ENCODE measurements at regions not wholly inside any gene's neighbourhood (a gene's known extent, or its start where the extent isn't known, plus 50 kb on each side); places are given as distances from the start of the nearest gene placed in this dataset.

- no peak for TF ChIP-seq TAF1 (IDR thresholded peaks at IDR 0.05; ENCODE audit: borderline replicate concordance, low read depth, low read length)
- no peak for TF ChIP-seq ETV6 (conservative IDR thresholded peaks at IDR 0.05 in 1 of 2, IDR thresholded peaks at IDR 0.05 in 1 of 2; ENCODE audit: borderline replicate concordance in 1 of 2, low read depth in 1 of 2)
Observed at GRCh38 chrX:51151734-51152133, 180.9 kb upstream of the NUDT10 start.

Measured in GM12878 (cell line).